K562 (cell line): ENCODE measurements at regions not wholly inside any gene's neighbourhood (a gene's known extent, or its start where the extent isn't known, plus 50 kb on each side); places are given as distances from the start of the nearest gene placed in this dataset.

Experiments used
- ATAC-seq: fragments of 200-7000 bp; cut with Tn5 transposase; 3 replicates; pipeline ENCODE4 v1.9.1; 2020; ENCODE audit warnings: moderate library complexity
- BruUV-seq: library from RNA; stranded (reverse); fragments of 400-500 nt; replicated peaks from 2 replicates; lab custom pipeline; 2021; lab: Mats Ljungman, UMichigan
- CTCF ChIA-PET: fragments of 300-600 bp; formaldehyde crosslinking; extraction: SDS; loops from one replicate; lab custom pipeline; 2021; ENCODE audit warnings: low intra/inter-chr PET ratio; lab: Yijun Ruan, JAX
- POLR2A ChIA-PET: fragments of 300-600, 350-650 bp; sonication (Branson Sonifier 250); formaldehyde crosslinking; extraction: SDS; loops from one replicate; lab custom pipeline; 2021; ENCODE audit warnings: antibody characterized with exemption, inconsistent platforms; lab: Yijun Ruan, JAX
- DNase-seq, 4 experiments: peaks; one replicate each; pipeline versions ENCODE4 v3.0.0 to v3.0.0-alpha.2; 2011 to 2018; ENCODE audit warnings: low spot score in 3 of 4, mixed read lengths in 3 of 4; ENCODE audit errors: extremely low read depth in 1 of 4
- FAIRE-seq: peaks from 2 replicates; lab custom pipeline; 2011; peaks lifted over from hg19 to GRCh38; lab: Jason Lieb, UNC
- H2AFZ ChIP-seq: 2 replicates; pipeline ENCODE4 v1.6.0; 2011; ENCODE audit warnings: low read depth, low read length, control low read depth, inconsistent platforms
- H3K27ac ChIP-seq: fragments of 200-600 bp; 3 replicates; pipeline ENCODE4 v1.8.0; 2011; ENCODE audit warnings: low read depth, mild to moderate bottlenecking, control low read depth, inconsistent platforms, low read length, moderate library complexity, mixed read lengths; ENCODE audit errors: extremely low read depth
- H3K27me3 ChIP-seq, 2 experiments: fragments of 300-600 bp in 1 of 2; 2 replicates in 1 of 2; 3 replicates in 1 of 2; pipeline versions ENCODE4 v1.6.0 to v1.8.0; 2011; ENCODE audit warnings: inconsistent platforms in 2 of 2, low read length in 2 of 2, mild to moderate bottlenecking in 1 of 2, mixed read lengths in 1 of 2, moderate library complexity in 1 of 2; ENCODE audit not compliant: control insufficient read depth in 2 of 2, insufficient read depth in 2 of 2
- H3K36me3 ChIP-seq: fragments of 300-600 bp; 3 replicates; pipeline ENCODE4 v1.8.0; 2011; ENCODE audit warnings: mild to moderate bottlenecking, low read length, inconsistent platforms; ENCODE audit not compliant: control insufficient read depth, insufficient read depth
- H3K4me1 ChIP-seq, 2 experiments: fragments of 200-600 bp in 1 of 2; replicated peaks in 1 of 2; 2 replicates in 1 of 2; 3 replicates in 1 of 2; pipeline versions ENCODE4 v1.5.1 to v1.8.0; 2011; ENCODE audit warnings: inconsistent platforms in 2 of 2, low read length in 2 of 2, mild to moderate bottlenecking in 1 of 2, mixed read lengths in 1 of 2, moderate library complexity in 1 of 2; ENCODE audit not compliant: control insufficient read depth in 2 of 2, insufficient read depth in 2 of 2
- H3K4me2 ChIP-seq: 2 replicates; pipeline ENCODE4 v1.6.1; 2011; ENCODE audit warnings: low read length, control low read depth, inconsistent platforms, mixed read lengths; ENCODE audit not compliant: insufficient read depth
- H3K4me3 ChIP-seq: fragments of 200-600 bp; sonication (generic), shearing (Covaris generic); 2 replicates; pipeline ENCODE4 v1.5.1; 2016; ENCODE audit warnings: control low read depth, inconsistent platforms
- H3K79me2 ChIP-seq: fragments of 200-600 bp; 3 replicates; pipeline ENCODE4 v1.8.0; 2011; ENCODE audit warnings: low read length, inconsistent platforms; ENCODE audit not compliant: control insufficient read depth, insufficient read depth
- H3K9ac ChIP-seq, 2 experiments: 2 replicates each; pipeline versions ENCODE4 v1.6.0 to v1.6.1; 2011; ENCODE audit warnings: low read depth in 2 of 2, low read length in 2 of 2, control low read depth in 1 of 2, inconsistent platforms in 1 of 2, mild to moderate bottlenecking in 1 of 2, mixed read lengths in 1 of 2; ENCODE audit not compliant: insufficient read depth in 1 of 2
- H3K9me1 ChIP-seq: one replicate; pipeline ENCODE4 v1.6.0; 2011; ENCODE audit warnings: inconsistent platforms, mild to moderate bottlenecking, low read length, moderate library complexity; ENCODE audit not compliant: control insufficient read depth, insufficient read depth
- H3K9me3 ChIP-seq: replicated peaks from 2 replicates; pipeline ENCODE4 v1.5.1; 2011; ENCODE audit warnings: low read depth, low read length, inconsistent platforms; ENCODE audit not compliant: control insufficient read depth, insufficient read depth
- H4K20me1 ChIP-seq: replicated peaks from 2 replicates; pipeline ENCODE4 v1.6.1; 2011; ENCODE audit warnings: low read length, inconsistent platforms, mixed read lengths; ENCODE audit not compliant: control insufficient read depth, insufficient read depth
- ARID1B ChIP-seq: fragments of 450-650 bp; IDR thresholded peaks from 2 replicates; pipeline ENCODE4 v1.6.1; 2016; ENCODE audit warnings: antibody characterized with exemption, mild to moderate bottlenecking, inconsistent platforms
- C11orf30 ChIP-seq: fragments of 450-650 bp; IDR thresholded peaks from 2 replicates; pipeline ENCODE4 v1.6.1; 2016; ENCODE audit warnings: low read depth, mild to moderate bottlenecking
- CBFA2T2 ChIP-seq: fragments of 450-650 bp; conservative IDR thresholded peaks from 2 replicates; pipeline ENCODE4 v1.6.1; 2017; ENCODE audit warnings: mild to moderate bottlenecking
- CBFA2T3 ChIP-seq: fragments of 450-650 bp; IDR thresholded peaks from 2 replicates; pipeline ENCODE4 v1.6.1; 2017
- CEBPB ChIP-seq: fragments of 450-650 bp; IDR thresholded peaks from 2 replicates; pipeline ENCODE4 v1.6.1; 2016; ENCODE audit warnings: missing genetic modification characterization, missing compliant biosample characterization
- DPF2 ChIP-seq: fragments of 450-650 bp; IDR thresholded peaks from 2 replicates; pipeline ENCODE4 v1.6.1; 2016
- EP300 ChIP-seq: IDR thresholded peaks from 2 replicates; pipeline ENCODE4 v1.6.1; 2012; ENCODE audit warnings: low read length, improper control_type of control experiment
- FOSL1 ChIP-seq: fragments of 200-800 bp; sonication (Bioruptor generic); conservative IDR thresholded peaks from 2 replicates; pipeline ENCODE4 v1.6.1; 2016; ENCODE audit warnings: missing genetic modification characterization, missing compliant biosample characterization
- FOXA3 ChIP-seq, 2 experiments: fragments of 450-650 bp in 1 of 2; sonication (generic) in 1 of 2; formaldehyde crosslinking; IDR thresholded peaks in 1 of 2; conservative IDR thresholded peaks in 1 of 2; 2 replicates each; pipeline versions ENCODE4 v1.4.0 to v1.8.0; 2020 to 2022; ENCODE audit warnings: mild to moderate bottlenecking in 2 of 2, missing genetic modification reagents in 1 of 2
- ILK ChIP-seq: fragments of 450-650 bp; IDR thresholded peaks from 2 replicates; pipeline ENCODE4 v1.6.1; 2016; ENCODE audit warnings: missing genetic modification characterization, low read depth, mild to moderate bottlenecking, missing compliant biosample characterization, moderate library complexity, borderline replicate concordance
- NFE2 ChIP-seq: IDR thresholded peaks from 2 replicates; pipeline ENCODE4 v1.6.1; 2014; ENCODE audit warnings: antibody characterized with exemption, low read depth
- NR2C1 ChIP-seq, 2 experiments: fragments of 450-650 bp; IDR thresholded peaks; 2 replicates each; pipeline ENCODE4 v1.6.1; 2017; ENCODE audit warnings: mild to moderate bottlenecking in 2 of 2, antibody characterized with exemption in 1 of 2, inconsistent platforms in 1 of 2, missing compliant biosample characterization in 1 of 2, missing genetic modification characterization in 1 of 2
- PURB ChIP-seq: sonication (generic); formaldehyde crosslinking; IDR thresholded peaks from 2 replicates; pipeline ENCODE4 v1.9.0; 2021; ENCODE audit warnings: low read depth, mild to moderate bottlenecking, missing genetic modification reagents
- RBBP5 ChIP-seq: fragments of 200-600 bp; sonication (generic); IDR thresholded peaks from 2 replicates; pipeline ENCODE4 v1.6.1; 2012; ENCODE audit warnings: borderline replicate concordance, mild to moderate bottlenecking, low read length, control low read depth, inconsistent platforms; ENCODE audit not compliant: insufficient read depth, poor library complexity, severe bottlenecking
- RBM14 ChIP-seq: fragments of 200-400 bp; formaldehyde crosslinking; IDR thresholded peaks from 2 replicates; pipeline ENCODE4 v1.6.1; 2018; ENCODE audit warnings: low read depth, mild to moderate bottlenecking, low read length, moderate library complexity, borderline replicate concordance; ENCODE audit not compliant: insufficient read depth
- SMARCA4 ChIP-seq: fragments of 450-650 bp; IDR thresholded peaks from 2 replicates; pipeline ENCODE4 v1.6.1; 2016
- SMARCC2 ChIP-seq: fragments of 450-650 bp; IDR thresholded peaks from 2 replicates; pipeline ENCODE4 v1.6.1; 2017; ENCODE audit warnings: antibody characterized with exemption, moderate library complexity, mild to moderate bottlenecking, low read depth
- SMARCE1 ChIP-seq: fragments of 450-650 bp; IDR thresholded peaks from 2 replicates; pipeline ENCODE4 v1.7.1; 2016; ENCODE audit warnings: mild to moderate bottlenecking
- SOX6 ChIP-seq: fragments of 450-650 bp; IDR thresholded peaks from 2 replicates; pipeline ENCODE4 v1.6.1; 2014; ENCODE audit warnings: mild to moderate bottlenecking
- TAL1 ChIP-seq: fragments of 450-650 bp; IDR thresholded peaks from 2 replicates; pipeline ENCODE4 v1.6.1; 2016; ENCODE audit warnings: mild to moderate bottlenecking
- TEAD4 ChIP-seq, 2 experiments: sonication (generic) in 1 of 2; formaldehyde crosslinking in 1 of 2; IDR thresholded peaks; 2 replicates each; pipeline versions ENCODE4 v1.6.1 to v1.8.0; 2012 to 2022; ENCODE audit warnings: borderline replicate concordance in 1 of 2, inconsistent platforms in 1 of 2, low read length in 1 of 2, mild to moderate bottlenecking in 1 of 2, missing genetic modification reagents in 1 of 2
- ZNF146 ChIP-seq: IDR thresholded peaks from one replicate; pipeline ENCODE4 v1.6.1; 2018; ENCODE audit warnings: missing compliant biosample characterization; ENCODE audit not compliant: unreplicated experiment
- ZNF224 ChIP-seq: sonication (generic); formaldehyde crosslinking; IDR thresholded peaks from 2 replicates; pipeline ENCODE4 v1.8.0; 2022; ENCODE audit warnings: mild to moderate bottlenecking, missing genetic modification reagents
- ZNF316 ChIP-seq: fragments of 450-650 bp; IDR thresholded peaks from 2 replicates; pipeline ENCODE4 v1.6.1; 2016
- ZNF408 ChIP-seq: fragments of 250-450 bp; sonication (Bioruptor Pico); IDR thresholded peaks from 2 replicates; pipeline ENCODE4 v1.4.0; 2020; ENCODE audit warnings: low read depth, mild to moderate bottlenecking, moderate library complexity
- WGBS: fragments of 100-300 bp; shearing (Covaris generic); methylation state at CpG from one replicate; pipeline ENCODE4 v1.1.6; 2016; ENCODE audit warnings: low coverage, mixed read lengths; ENCODE audit not compliant: insufficient coverage; ENCODE audit errors: missing lambda C conversion rate; 5-methylcytosine and 5-hydroxymethylcytosine counted together
- in situ Hi-C: fragments of 300-500 bp; cut with MboI; formaldehyde crosslinking; loops from 4 replicates; pipeline ENCODE4 v1.15.0; 2018; ENCODE audit warnings: inconsistent platforms, mixed read lengths
- intact Hi-C: fragments of 100-400 bp; cut with micrococcal nuclease; formaldehyde crosslinking; loops from 2 replicates; pipeline ENCODE4 v1.14.2; 2022
- TF ChIP-seq, protein P1 (sequence below), 2 experiments: fragments of 450-650 bp in 1 of 2; sonication (generic) in 1 of 2; formaldehyde crosslinking; conservative IDR thresholded peaks; 2 replicates each; pipeline versions ENCODE4 v1.4.0 to v1.8.1; 2020 to 2022; ENCODE audit warnings: mild to moderate bottlenecking in 1 of 2, missing genetic modification reagents in 1 of 2

GRCh38 chr7:12930534-12930933 is 243.1 kb downstream of the ARL4A start:
- Histone ChIP-seq H2AFZ (0 out of 2 replicates have a peak overlapping the region, but pooled peaks have one; percentile 2), H3K9me1 (no peaks in the 10 kb centered on the region), H3K9me3 (no peaks in the 10 kb centered on the region), H3K27ac (peak overlapping the region; percentile 11; the same call in 1 of the 3 replicates), H4K20me1 (no peaks in the 10 kb centered on the region), H3K79me2 (no peaks in the 10 kb centered on the region), H3K4me1 (peaks cover 0 to 21% of the 10 kb centered on the region in 2 experiments; a peak in 3 of 5 replicates), H3K27me3 (no peaks in the 10 kb centered on the region), H3K9ac (no peak overlapping the region), H3K4me2 (no peak overlapping the region), H3K36me3 (no peaks in the 10 kb centered on the region), H3K4me3 (no peak overlapping the region)
- ATAC-seq (0 out of 3 replicates have a peak, but pooled peaks have one; percentile 23), DNase-seq (peak in 1 of 4 experiments; percentile 12), FAIRE-seq (no peak)
- ChIA-PET CTCF (no interaction called here), POLR2A (no interaction called here)
- intact Hi-C loops (no loop called here), in situ Hi-C loops (no loop called here)
- 0% methylated on average over 2 of the region's 2 CpGs for WGBS
- BruUV-seq: no TSS peak
- TF ChIP-seq ZNF224 (CRISPR knock-in tag) (no peak), EP300 (peak; percentile 33; the same call in 1 of the 2 replicates), RBBP5 (no peak), NR2C1 (IDR thresholded peaks at IDR 0.05) (no peak), NR2C1 (tag; IDR thresholded peaks at IDR 0.05) (peak; percentile 41; the same call in 1 of the 2 replicates), FOXA3 (CRISPR knock-in tag; conservative IDR thresholded peaks at IDR 0.05 in 1 of 2, IDR thresholded peaks at IDR 0.05 in 1 of 2) (0 out of 4 replicates have a peak, but pooled peaks of 1 of the 2 experiments have one; percentile 24), ZNF146 (CRISPR knock-in tag) (no peak), PURB (CRISPR knock-in tag) (no peak), CBFA2T2 (peak; percentile 48), FOSL1 (tag) (peak; percentile 67), DPF2 (peak; percentile 43), ILK (tag) (no peak), NFE2 (0 out of 2 replicates have a peak, but pooled peaks have one; percentile 27), SMARCE1 (peak; percentile 34; the same call in 1 of the 2 replicates), ZNF316 (0 out of 2 replicates have a peak, but pooled peaks have one; percentile 9), ARID1B (peak; percentile 69), SMARCA4 (peak; percentile 40; the same call in 1 of the 2 replicates), CEBPB (tag) (peak; percentile 38), SOX6 (0 out of 2 replicates have a peak, but pooled peaks have one; percentile 30), RBM14 (no peak), CBFA2T3 (peak; percentile 73), TEAD4 (IDR thresholded peaks at IDR 0.05; ENCODE audit: low read length) (peak; percentile 58), TEAD4 (CRISPR knock-in tag; IDR thresholded peaks at IDR 0.05; ENCODE audit: borderline replicate concordance) (no peak), SMARCC2 (0 out of 2 replicates have a peak, but pooled peaks have one; percentile 29), C11orf30 (0 out of 2 replicates have a peak, but pooled peaks have one; percentile 7), TAL1 (peak; percentile 40; the same call in 1 of the 2 replicates), ZNF408 (CRISPR knock-in tag) (no peak)
- TF ChIP-seq, protein P1, sequence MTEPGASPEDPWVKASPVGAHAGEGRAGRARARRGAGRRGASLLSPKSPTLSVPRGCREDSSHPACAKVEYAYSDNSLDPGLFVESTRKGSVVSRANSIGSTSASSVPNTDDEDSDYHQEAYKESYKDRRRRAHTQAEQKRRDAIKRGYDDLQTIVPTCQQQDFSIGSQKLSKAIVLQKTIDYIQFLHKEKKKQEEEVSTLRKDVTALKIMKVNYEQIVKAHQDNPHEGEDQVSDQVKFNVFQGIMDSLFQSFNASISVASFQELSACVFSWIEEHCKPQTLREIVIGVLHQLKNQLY (CRISPR knock-in tag; conservative IDR thresholded peaks at IDR 0.05): 0 out of 4 replicates have a peak, but pooled peaks of 1 of the 2 experiments have one; percentile 58
